Umbilical cord (tissue), 1 donor: ENCODE measurements at regions not wholly inside any gene's neighbourhood (a gene's known extent, or its start where the extent isn't known, plus 50 kb on each side); places are given as distances from the start of the nearest gene placed in this dataset.

ENCODE experiments used
- DNase-seq: peaks from one replicate; pipeline ENCODE4 v3.0.0-alpha.2; 2015; ENCODE audit warnings: low spot score

- no peak for DNase-seq
These were observed 158.6 kb downstream of the FAM114A2 start for GRCh38 chr5:153880106-153880505.

DNA sequence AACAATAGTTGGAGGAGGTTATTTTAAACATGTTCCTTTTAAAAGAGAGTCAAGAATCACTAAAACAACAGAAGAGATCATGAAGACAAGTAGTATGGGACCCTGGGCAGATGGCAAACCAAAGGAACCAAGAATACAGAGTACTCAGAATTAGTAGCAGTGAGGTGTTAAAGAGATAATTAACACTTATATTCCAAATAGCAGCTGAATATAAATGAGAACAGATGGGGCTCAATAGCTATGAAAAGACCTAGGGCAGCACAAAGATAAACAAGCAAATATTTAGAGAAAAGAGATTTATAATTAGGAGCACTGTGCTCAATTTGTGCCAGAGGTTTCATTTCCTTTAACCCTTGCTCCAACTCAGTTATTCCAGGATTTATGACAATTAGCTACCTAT, 159.1 kb downstream of the FAM114A2 start:
- no peak for DNase-seq

DNA sequence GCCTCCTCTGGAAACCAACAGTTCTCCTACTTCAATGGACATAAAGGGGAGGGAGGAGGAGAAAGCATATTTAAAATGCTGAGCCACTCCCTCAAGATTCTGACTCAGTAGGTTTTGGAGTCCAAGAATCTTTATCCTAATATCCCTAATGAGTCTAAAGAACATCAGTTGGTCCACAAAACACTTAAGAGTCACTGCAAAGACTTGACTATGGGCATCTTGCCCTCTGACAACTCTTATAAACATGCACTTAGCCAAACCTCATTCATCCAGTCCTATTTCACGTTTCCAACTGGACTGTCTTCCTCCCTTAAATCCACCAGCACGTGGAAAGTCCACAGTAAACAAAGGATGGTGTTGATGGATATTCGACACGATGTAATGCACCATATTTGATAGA, 172.5 kb downstream of the FAM114A2 start:
- DNase-seq = no peak

- DNase-seq = no peak
These were observed 173.7 kb downstream of the FAM114A2 start for GRCh38 chr5:153865016-153865415.

DNA sequence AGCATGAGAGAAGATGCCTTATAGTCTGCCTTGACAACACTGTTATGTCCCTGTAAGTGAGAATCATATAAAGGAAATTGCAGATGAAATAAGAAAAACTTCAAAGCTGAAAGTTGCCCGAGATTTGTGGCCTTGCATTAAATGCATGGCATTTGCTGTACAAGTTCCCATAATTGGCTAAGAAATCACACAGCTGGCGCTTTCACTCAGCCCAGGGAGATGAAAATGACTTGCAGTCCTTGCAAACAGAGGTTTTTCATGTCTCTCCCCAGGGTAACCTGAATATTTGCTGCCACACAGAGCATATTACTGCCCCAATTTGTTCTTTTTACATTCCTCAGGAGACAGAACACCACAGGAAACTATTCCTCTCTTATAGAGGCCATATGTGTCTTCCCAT, 174.8 kb downstream of the FAM114A2 start:
- DNase-seq = no peak
